WTC11 (cell line): ENCODE measurements at regions not wholly inside any gene's neighbourhood (a gene's known extent, or its start where the extent isn't known, plus 50 kb on each side); places are given as distances from the start of the nearest gene placed in this dataset.

Experiments
- ATAC-seq: fragments of 200-7000 bp; cut with Tn5 transposase; 2 replicates; pipeline ENCODE4 v1.10.0; 2021; ENCODE audit warnings: mild to moderate bottlenecking, moderate library complexity
- CTCF ChIA-PET: fragments of 300-600 bp; sonication (Branson Sonifier 250); formaldehyde crosslinking; loops from one replicate; lab custom pipeline; 2021; ENCODE audit warnings: antibody characterized with exemption; lab: Charles Lee
- POLR2A ChIA-PET: fragments of 350-600 bp; sonication (Branson Sonifier 250); formaldehyde crosslinking; loops from one replicate; lab custom pipeline; 2021; ENCODE audit warnings: antibody characterized with exemption; lab: Charles Lee
- DNase-seq: peaks from one replicate; pipeline ENCODE4 v3.0.0; 2021; ENCODE audit warnings: low spot score
- H3K27ac Mint-ChIP-seq: 2 replicates; pipeline ENCODE4 v1.8.0; 2021; ENCODE audit warnings: mixed read lengths
- H3K27me3 Mint-ChIP-seq: 2 replicates; pipeline ENCODE4 v1.8.0; 2021; ENCODE audit warnings: low read depth, mild to moderate bottlenecking, moderate library complexity, mixed read lengths
- H3K36me3 Mint-ChIP-seq: 2 replicates; pipeline ENCODE4 v1.8.0; 2021; ENCODE audit warnings: mixed read lengths
- H3K4me1 Mint-ChIP-seq: 2 replicates; pipeline ENCODE4 v1.8.0; 2022; ENCODE audit warnings: mixed read lengths
- H3K4me3 Mint-ChIP-seq: 2 replicates; pipeline ENCODE4 v1.8.0; 2021; ENCODE audit warnings: mild to moderate bottlenecking, moderate library complexity, mixed read lengths
- H3K9me3 Mint-ChIP-seq: 2 replicates; pipeline ENCODE4 v1.8.0; 2021; ENCODE audit warnings: mixed read lengths
- ATF3 ChIP-seq: sonication (generic); formaldehyde crosslinking; conservative IDR thresholded peaks from 2 replicates; pipeline ENCODE4 v1.8.1; 2022; ENCODE audit warnings: mild to moderate bottlenecking, missing genetic modification reagents
- CTCF ChIP-seq: fragments of 200-600 bp; IDR thresholded peaks from 2 replicates; pipeline ENCODE4 v1.8.0; 2022; ENCODE audit warnings: antibody characterized with exemption
- E2F1 ChIP-seq: sonication (generic); formaldehyde crosslinking; IDR thresholded peaks from 2 replicates; pipeline ENCODE4 v1.8.0; 2022; ENCODE audit warnings: mild to moderate bottlenecking, missing genetic modification reagents
- ELF4 ChIP-seq: sonication (generic); formaldehyde crosslinking; IDR thresholded peaks from 2 replicates; pipeline ENCODE4 v1.8.1; 2022; ENCODE audit warnings: low read depth, mild to moderate bottlenecking, moderate library complexity, missing genetic modification reagents
- FOXP4 ChIP-seq: sonication (generic); formaldehyde crosslinking; IDR thresholded peaks from 2 replicates; pipeline ENCODE4 v1.8.0; 2022; ENCODE audit warnings: mild to moderate bottlenecking, missing genetic modification reagents
- GRHL2 ChIP-seq: fragments of 250-450 bp; sonication (Bioruptor Pico); IDR thresholded peaks from 2 replicates; pipeline ENCODE4 v1.8.0; 2022; ENCODE audit warnings: mild to moderate bottlenecking, moderate library complexity; ENCODE audit not compliant: insufficient replicate concordance, severe bottlenecking
- JUN ChIP-seq: sonication (generic); formaldehyde crosslinking; IDR thresholded peaks from 2 replicates; pipeline ENCODE4 v1.8.0; 2023; ENCODE audit warnings: mild to moderate bottlenecking, missing genetic modification reagents
- NR1H2 ChIP-seq: sonication (generic); formaldehyde crosslinking; IDR thresholded peaks from 2 replicates; pipeline ENCODE4 v1.9.0; 2021; ENCODE audit warnings: mild to moderate bottlenecking, moderate library complexity, missing genetic modification reagents
- PREB ChIP-seq: sonication (generic); formaldehyde crosslinking; IDR thresholded peaks from 2 replicates; pipeline ENCODE4 v1.8.1; 2022; ENCODE audit warnings: mild to moderate bottlenecking, missing genetic modification reagents, moderate library complexity, borderline replicate concordance
- RORB ChIP-seq: fragments of 250-450 bp; sonication (Bioruptor Pico); IDR thresholded peaks from 2 replicates; pipeline ENCODE4 v1.9.0; 2021; ENCODE audit warnings: mild to moderate bottlenecking
- TEAD1 ChIP-seq: sonication (generic); formaldehyde crosslinking; IDR thresholded peaks from 2 replicates; pipeline ENCODE4 v1.8.0; 2022; ENCODE audit warnings: mild to moderate bottlenecking, missing genetic modification reagents
- ZMAT4 ChIP-seq: fragments of 250-450 bp; sonication (Bioruptor Pico); IDR thresholded peaks from 2 replicates; pipeline ENCODE4 v1.9.0; 2021; ENCODE audit warnings: mild to moderate bottlenecking
- ZNF121 ChIP-seq: sonication (generic); formaldehyde crosslinking; IDR thresholded peaks from 2 replicates; pipeline ENCODE4 v1.8.0; 2023; ENCODE audit warnings: missing genetic modification reagents
- ZNF317 ChIP-seq: sonication (generic); formaldehyde crosslinking; IDR thresholded peaks from 2 replicates; pipeline ENCODE4 v1.8.1; 2023; ENCODE audit warnings: low read depth, mild to moderate bottlenecking, moderate library complexity, missing genetic modification reagents, borderline replicate concordance
- ZNF416 ChIP-seq: fragments of 250-450 bp; sonication (Bioruptor Pico); IDR thresholded peaks from 2 replicates; pipeline ENCODE4 v1.9.0; 2021; ENCODE audit warnings: mild to moderate bottlenecking, inconsistent platforms
- ZNF532 ChIP-seq: fragments of 250-450 bp; sonication (Bioruptor Pico); IDR thresholded peaks from 2 replicates; pipeline ENCODE4 v1.9.0; 2021; ENCODE audit warnings: mild to moderate bottlenecking, borderline replicate concordance
- ZNF671 ChIP-seq: fragments of 250-450 bp; sonication (Bioruptor Pico); IDR thresholded peaks from 2 replicates; pipeline ENCODE4 v1.8.0; 2021; ENCODE audit warnings: mild to moderate bottlenecking
- ZSCAN18 ChIP-seq: fragments of 250-450 bp; sonication (Bioruptor Pico); IDR thresholded peaks from 2 replicates; pipeline ENCODE4 v2.1.2; 2022; ENCODE audit warnings: mild to moderate bottlenecking, moderate library complexity

- TF ChIP-seq ZNF121 (CRISPR knock-in tag): no peak
- TF ChIP-seq ZMAT4: no peak
- no peak for TF ChIP-seq FOXP4 (CRISPR knock-in tag)
- TF ChIP-seq, all 79 proteins: peak for 0
Measured at GRCh38 chr11:100632941-100633452, 54.1 kb upstream of the ARHGAP42 start (continued).

- POLR2A ChIA-PET: no interaction called here
- ATAC-seq: no peak
- CTCF ChIA-PET: no interaction called here
- TF ChIP-seq RORB (CRISPR knock-in tag) (no peak), ZNF532 (CRISPR knock-in tag) (no peak), ZNF671 (no peak), ELF4 (no peak), ATF3 (CRISPR knock-in tag) (no peak), NR1H2 (no peak), PREB (CRISPR knock-in tag) (no peak), TEAD1 (no peak), CTCF (no peak), GRHL2 (CRISPR knock-in tag) (no peak)
- H3K36me3 Mint-ChIP-seq: no peaks in the 10 kb centered on the region
- no peak overlapping the region for H3K4me3 Mint-ChIP-seq
- no peak overlapping the region for H3K27ac Mint-ChIP-seq
- peaks cover 10% of the 10 kb centered on the region for H3K9me3 Mint-ChIP-seq
- H3K27me3 Mint-ChIP-seq: no peaks in the 10 kb centered on the region; the same call in 1 of the 2 replicates
- DNase-seq: no peak
- H3K4me1 Mint-ChIP-seq: peaks cover 23% of the 10 kb centered on the region
Measured at GRCh38 chr11:100635194-100635593, 51.9 kb upstream of the ARHGAP42 start.

- Mint-ChIP-seq H3K27ac (no peak overlapping the region), H3K36me3 (no peaks in the 10 kb centered on the region), H3K27me3 (no peaks in the 10 kb centered on the region; the same call in 1 of the 2 replicates)
- TF ChIP-seq CTCF: no peak
- TF ChIP-seq ZSCAN18 (CRISPR knock-in tag): no peak
- no peak for TF ChIP-seq ZNF317
- no peak for TF ChIP-seq E2F1 (CRISPR knock-in tag)
- no peak for TF ChIP-seq ZNF416 (CRISPR knock-in tag)
- TF ChIP-seq JUN: no peak
Measured at GRCh38 chr11:100636536-100636935, 50.6 kb upstream of the ARHGAP42 start.

More at GRCh38 chr11:100636536-100636935, 50.6 kb upstream of the ARHGAP42 start:
- no peak for DNase-seq
- ATAC-seq: no peak
- Mint-ChIP-seq H3K4me1 (peaks cover 18% of the 10 kb centered on the region), H3K4me3 (no peak overlapping the region), H3K9me3 (peaks cover 10% of the 10 kb centered on the region)
- ChIA-PET CTCF (no interaction called here), POLR2A (no interaction called here)
